PC-3 (cell line): ENCODE measurements at regions not wholly inside any gene's neighbourhood (a gene's known extent, or its start where the extent isn't known, plus 50 kb on each side); places are given as distances from the start of the nearest gene placed in this dataset.

ENCODE experiments used
- EZH2 ChIP-seq: fragments of 300-600 bp; sonication (generic); IDR thresholded peaks from one replicate; pipeline ENCODE4 v1.6.1; 2017; ENCODE audit warnings: antibody characterized with exemption, mild to moderate bottlenecking, low read length; ENCODE audit not compliant: unreplicated experiment
- TF ChIP-seq, protein P1 (sequence below): fragments of 300-600 bp; sonication (generic); conservative IDR thresholded peaks from 2 replicates; pipeline ENCODE4 v1.5.1; 2017; ENCODE audit warnings: antibody characterized with exemption, low read depth, mild to moderate bottlenecking, low read length

DNA sequence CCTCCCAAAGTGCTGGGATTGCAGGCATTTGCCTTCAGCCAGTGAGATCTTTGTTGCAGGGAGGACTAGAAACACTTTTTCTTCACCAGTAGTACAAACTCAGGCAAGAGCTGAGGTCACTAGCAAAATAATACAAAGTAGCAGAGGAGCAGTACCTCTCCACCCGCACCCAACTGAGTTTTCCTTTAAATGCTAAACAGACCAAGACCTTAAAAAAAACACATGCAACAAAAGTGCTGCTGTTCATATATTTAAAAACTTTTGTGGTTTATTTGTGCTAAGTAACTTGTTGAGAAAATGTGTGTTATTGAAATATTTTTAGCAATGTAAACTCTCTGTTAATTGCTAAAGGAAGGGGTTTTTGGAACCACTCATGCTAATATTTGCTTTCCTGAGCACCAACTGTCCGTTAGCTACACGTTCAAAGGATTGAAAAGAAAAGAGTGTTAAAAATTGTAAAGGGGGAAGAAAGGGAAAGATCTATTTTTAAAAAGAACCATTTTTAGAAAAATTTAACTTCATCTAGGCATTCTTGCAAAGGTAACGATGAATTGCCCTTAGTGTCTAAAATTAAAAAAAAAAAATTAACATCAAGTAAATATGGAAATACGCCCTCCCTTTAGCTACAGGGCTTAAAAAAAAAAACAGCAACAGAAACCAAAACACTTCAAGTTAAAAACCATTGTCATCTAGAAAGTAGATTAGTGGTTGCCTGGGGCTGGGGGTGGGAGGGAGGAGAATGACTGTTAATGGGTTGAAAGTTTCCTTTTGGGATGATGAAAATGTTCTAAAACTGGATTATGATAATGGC is 114.0 kb upstream of the KRAS start:
- TF ChIP-seq, protein P1, sequence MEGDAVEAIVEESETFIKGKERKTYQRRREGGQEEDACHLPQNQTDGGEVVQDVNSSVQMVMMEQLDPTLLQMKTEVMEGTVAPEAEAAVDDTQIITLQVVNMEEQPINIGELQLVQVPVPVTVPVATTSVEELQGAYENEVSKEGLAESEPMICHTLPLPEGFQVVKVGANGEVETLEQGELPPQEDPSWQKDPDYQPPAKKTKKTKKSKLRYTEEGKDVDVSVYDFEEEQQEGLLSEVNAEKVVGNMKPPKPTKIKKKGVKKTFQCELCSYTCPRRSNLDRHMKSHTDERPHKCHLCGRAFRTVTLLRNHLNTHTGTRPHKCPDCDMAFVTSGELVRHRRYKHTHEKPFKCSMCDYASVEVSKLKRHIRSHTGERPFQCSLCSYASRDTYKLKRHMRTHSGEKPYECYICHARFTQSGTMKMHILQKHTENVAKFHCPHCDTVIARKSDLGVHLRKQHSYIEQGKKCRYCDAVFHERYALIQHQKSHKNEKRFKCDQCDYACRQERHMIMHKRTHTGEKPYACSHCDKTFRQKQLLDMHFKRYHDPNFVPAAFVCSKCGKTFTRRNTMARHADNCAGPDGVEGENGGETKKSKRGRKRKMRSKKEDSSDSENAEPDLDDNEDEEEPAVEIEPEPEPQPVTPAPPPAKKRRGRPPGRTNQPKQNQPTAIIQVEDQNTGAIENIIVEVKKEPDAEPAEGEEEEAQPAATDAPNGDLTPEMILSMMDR: no peak
- no peak for TF ChIP-seq EZH2
